Neural crest cell (in vitro differentiated cells): ENCODE measurements at regions not wholly inside any gene's neighbourhood (a gene's known extent, or its start where the extent isn't known, plus 50 kb on each side); places are given as distances from the start of the nearest gene placed in this dataset.

Source experiments
- DNase-seq: peaks from one replicate; pipeline ENCODE4 v3.0.0; 2021; ENCODE audit warnings: low read depth, mixed read lengths, low spot score
- H3K27ac Mint-ChIP-seq: one replicate; pipeline ENCODE4 v1.8.0; 2021; ENCODE audit warnings: mild to moderate bottlenecking, mixed read lengths; ENCODE audit not compliant: unreplicated experiment
- H3K27me3 Mint-ChIP-seq: 2 replicates; pipeline ENCODE4 v1.8.0; 2021; ENCODE audit warnings: low read depth, mild to moderate bottlenecking, mixed read lengths
- H3K36me3 Mint-ChIP-seq: 2 replicates; pipeline ENCODE4 v1.8.0; 2021; ENCODE audit warnings: low read depth, mild to moderate bottlenecking, mixed read lengths
- H3K4me1 Mint-ChIP-seq: 2 replicates; pipeline ENCODE4 v1.8.0; 2021; ENCODE audit warnings: mixed read lengths
- H3K4me3 Mint-ChIP-seq: one replicate; pipeline ENCODE4 v1.8.0; 2021; ENCODE audit warnings: mild to moderate bottlenecking, mixed read lengths
- H3K9me3 Mint-ChIP-seq: 2 replicates; pipeline ENCODE4 v1.8.0; 2021; ENCODE audit warnings: mixed read lengths
- CTCF ChIP-seq: fragments of 200-600 bp; sonication (generic); conservative IDR thresholded peaks from 2 replicates; pipeline ENCODE4 v1.5.0; 2021; ENCODE audit warnings: antibody characterized with exemption, mild to moderate bottlenecking

- Mint-ChIP-seq H3K9me3 (peaks cover 4% of the 10 kb centered on the region), H3K36me3 (no peaks in the 10 kb centered on the region), H3K27ac (no peak overlapping the region), H3K4me3 (no peak overlapping the region), H3K27me3 (no peaks in the 10 kb centered on the region), H3K4me1 (no peaks in the 10 kb centered on the region)
- DNase-seq = no peak
- TF ChIP-seq CTCF = no peak
Measured at GRCh38 chr14:99007795-99008194, 264.2 kb downstream of the BCL11B start.

DNA sequence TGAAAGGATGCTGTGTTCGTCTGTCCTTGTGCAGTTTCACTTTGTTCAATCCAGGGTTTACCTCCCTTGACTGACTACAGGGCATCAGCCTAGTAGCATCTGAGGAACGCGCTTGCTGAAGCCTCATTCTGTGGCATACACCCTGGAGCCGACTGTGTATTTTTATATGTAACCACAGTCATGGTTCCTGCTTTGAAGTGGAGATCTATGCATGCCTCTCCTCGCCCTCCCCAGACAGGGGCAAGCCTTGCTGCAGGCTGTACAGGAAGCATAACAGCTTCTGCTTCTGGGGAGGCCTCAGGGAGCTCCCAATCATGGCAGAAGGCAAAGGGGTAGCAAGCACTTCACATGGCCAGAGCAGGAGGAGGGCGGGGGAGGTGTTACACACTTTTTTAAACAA, 262.1 kb downstream of the BCL11B start:
- H3K36me3 Mint-ChIP-seq = no peaks in the 10 kb centered on the region
- no peak for TF ChIP-seq CTCF
- no peaks in the 10 kb centered on the region for H3K27me3 Mint-ChIP-seq
- DNase-seq = no peak
- no peak overlapping the region for H3K27ac Mint-ChIP-seq
- H3K4me3 Mint-ChIP-seq = no peak overlapping the region
- H3K9me3 Mint-ChIP-seq = peaks cover 4% of the 10 kb centered on the region
- no peaks in the 10 kb centered on the region for H3K4me1 Mint-ChIP-seq

GRCh38 chr14:99011385-99011784, 260.6 kb downstream of the BCL11B start:
- Mint-ChIP-seq H3K27ac (no peak overlapping the region), H3K9me3 (peaks cover 4% of the 10 kb centered on the region), H3K4me3 (no peak overlapping the region), H3K27me3 (no peaks in the 10 kb centered on the region), H3K4me1 (no peaks in the 10 kb centered on the region), H3K36me3 (no peaks in the 10 kb centered on the region)
- TF ChIP-seq CTCF = no peak
- DNase-seq = no peak

GRCh38 chr14:99012703-99013102, 259.3 kb downstream of the BCL11B start:
- Mint-ChIP-seq H3K36me3 (no peaks in the 10 kb centered on the region), H3K4me1 (no peaks in the 10 kb centered on the region), H3K4me3 (no peak overlapping the region), H3K9me3 (peaks cover 3% of the 10 kb centered on the region), H3K27me3 (peaks cover 2% of the 10 kb centered on the region), H3K27ac (no peak overlapping the region)
- no peak for TF ChIP-seq CTCF
- DNase-seq = no peak

GRCh38 chr14:99015833-99016232, 256.2 kb downstream of the BCL11B start:
- no peak for DNase-seq
- no peak for TF ChIP-seq CTCF
- H3K9me3 Mint-ChIP-seq = peaks cover 5% of the 10 kb centered on the region
- H3K4me3 Mint-ChIP-seq = no peak overlapping the region
- H3K36me3 Mint-ChIP-seq = no peaks in the 10 kb centered on the region
- H3K4me1 Mint-ChIP-seq = peaks cover 8% of the 10 kb centered on the region
- peaks cover 2% of the 10 kb centered on the region for H3K27me3 Mint-ChIP-seq
- H3K27ac Mint-ChIP-seq = no peak overlapping the region

- Mint-ChIP-seq H3K36me3 (peaks cover 5% of the 10 kb centered on the region), H3K4me3 (no peak overlapping the region), H3K27me3 (peaks cover 3% of the 10 kb centered on the region), H3K4me1 (peaks cover 18% of the 10 kb centered on the region), H3K27ac (no peak overlapping the region), H3K9me3 (peaks cover 12% of the 10 kb centered on the region)
- DNase-seq = no peak
- no peak for TF ChIP-seq CTCF
Measured at GRCh38 chr14:99023371-99023770, 248.6 kb downstream of the BCL11B start.
